Fibroblast of skin of left quadriceps (primary cell): ENCODE measurements at regions not wholly inside any gene's neighbourhood (a gene's known extent, or its start where the extent isn't known, plus 50 kb on each side); places are given as distances from the start of the nearest gene placed in this dataset.
"Not testable (repeated sequence)": the region's sequence is repeated elsewhere in the genome, so short reads cannot be mapped to it uniquely, and the experiment has no call there.

Experiments
- DNase-seq, 2 experiments: peaks; one replicate each; pipeline ENCODE4 v3.0.0-alpha.2; 2013; ENCODE audit warnings: low read depth in 2 of 2

DNA sequence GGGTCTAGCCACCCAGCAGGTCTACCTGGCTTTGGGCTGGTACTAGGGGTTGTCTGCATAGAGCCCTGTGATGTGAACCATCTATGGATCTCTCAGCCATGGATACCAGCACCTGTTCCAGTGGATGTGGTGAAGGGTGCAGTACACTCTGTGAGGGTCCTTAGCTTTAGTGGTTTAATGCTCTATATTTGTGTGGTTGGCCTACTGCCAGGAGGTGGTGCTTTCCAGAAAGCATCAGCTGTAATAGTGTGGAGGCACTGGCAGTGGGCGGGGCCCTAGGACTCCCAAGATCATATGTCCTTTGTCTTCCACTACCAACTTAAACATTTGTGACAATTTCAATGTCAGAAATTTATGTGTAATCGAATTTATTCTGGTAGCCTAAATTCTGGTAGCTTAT lies 1065.1 kb downstream of the RPIA start:
- not testable (repeated sequence) for DNase-seq

DNA sequence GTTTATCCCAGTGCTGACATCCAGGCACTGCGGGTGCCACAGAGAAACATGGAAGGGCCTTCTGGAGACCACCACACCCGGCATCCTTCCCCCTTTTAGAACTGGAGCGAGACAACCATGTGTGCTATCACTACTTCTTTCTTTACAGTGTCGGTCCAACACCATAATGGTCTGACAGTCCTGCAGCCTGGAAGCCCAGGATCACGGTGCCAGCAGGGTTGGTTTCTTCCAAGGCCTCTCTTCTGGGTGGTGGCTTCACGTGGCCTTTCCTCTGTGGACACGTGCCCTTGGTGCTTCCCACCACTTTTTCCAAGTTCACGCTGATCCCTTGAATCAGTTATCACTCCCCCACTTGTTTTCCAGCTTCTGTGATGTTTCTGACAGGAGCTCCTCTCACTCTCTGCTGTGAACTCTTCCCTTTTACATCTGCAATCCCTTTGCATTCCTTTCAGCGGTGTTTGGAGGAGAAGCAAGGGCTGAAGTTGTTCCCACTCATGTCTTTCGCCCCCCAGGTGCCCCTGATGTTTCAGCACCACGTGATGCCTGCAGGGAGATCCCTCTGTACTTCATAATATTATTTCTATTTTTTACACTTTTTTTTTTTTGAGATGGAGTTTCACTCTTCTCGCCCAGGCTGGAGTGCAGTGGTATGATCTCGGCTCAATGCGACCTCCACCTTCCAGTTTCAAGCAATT lies 1067.0 kb downstream of the RPIA start:
- DNase-seq = not testable (repeated sequence)

- DNase-seq = not testable (repeated sequence)
These were observed 1069.3 kb downstream of the RPIA start for GRCh38 chr2:89760762-89761161.

DNA sequence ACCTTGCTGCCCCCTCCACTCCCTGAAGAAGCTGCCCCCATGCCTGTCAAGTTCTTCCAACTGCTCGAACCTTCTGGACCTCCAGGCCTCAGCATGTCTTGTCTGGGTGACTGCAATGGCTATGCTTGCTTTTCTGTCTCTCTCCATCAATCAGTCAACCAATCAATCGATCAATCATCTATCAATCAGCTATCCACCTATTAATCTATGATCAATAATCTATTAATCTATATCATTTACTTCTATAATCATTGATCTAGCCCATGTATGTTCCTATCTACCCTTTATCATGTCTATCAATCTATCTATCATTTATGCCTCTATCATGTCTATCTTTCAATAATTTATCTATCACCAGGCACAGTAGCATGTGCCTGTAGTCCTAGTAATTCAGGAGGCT lies 1069.7 kb downstream of the RPIA start:
- DNase-seq = not testable (repeated sequence)

DNA sequence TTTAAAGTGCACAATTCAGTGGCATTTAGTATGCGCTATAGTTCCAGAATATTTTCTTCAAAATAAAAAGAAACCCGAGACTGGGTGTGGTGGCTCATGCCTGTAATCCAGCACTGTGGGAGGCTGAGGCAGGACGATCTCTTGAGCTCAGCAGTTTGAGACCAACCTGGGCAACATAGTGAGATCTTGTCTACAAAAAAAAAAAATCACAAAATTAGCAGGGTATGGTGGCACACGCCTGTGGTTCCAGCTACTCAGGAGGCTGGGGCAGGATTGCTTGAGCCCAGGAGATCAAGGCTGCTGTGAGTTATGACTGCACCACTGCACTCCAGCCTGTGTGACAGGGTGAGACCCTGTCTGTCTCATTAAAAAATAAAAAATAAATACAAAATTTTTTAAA lies 1070.4 kb downstream of the RPIA start:
- not testable (repeated sequence) for DNase-seq

GRCh38 chr2:89762461-89763253 lies 1071.2 kb downstream of the RPIA start:
- DNase-seq = not testable (repeated sequence)

- DNase-seq = no peak
These were observed 1071.7 kb downstream of the RPIA start for GRCh38 chr2:89763254-89763580.

GRCh38 chr2:89763581-89764485 lies 1072.4 kb downstream of the RPIA start:
- DNase-seq = no peak

DNA sequence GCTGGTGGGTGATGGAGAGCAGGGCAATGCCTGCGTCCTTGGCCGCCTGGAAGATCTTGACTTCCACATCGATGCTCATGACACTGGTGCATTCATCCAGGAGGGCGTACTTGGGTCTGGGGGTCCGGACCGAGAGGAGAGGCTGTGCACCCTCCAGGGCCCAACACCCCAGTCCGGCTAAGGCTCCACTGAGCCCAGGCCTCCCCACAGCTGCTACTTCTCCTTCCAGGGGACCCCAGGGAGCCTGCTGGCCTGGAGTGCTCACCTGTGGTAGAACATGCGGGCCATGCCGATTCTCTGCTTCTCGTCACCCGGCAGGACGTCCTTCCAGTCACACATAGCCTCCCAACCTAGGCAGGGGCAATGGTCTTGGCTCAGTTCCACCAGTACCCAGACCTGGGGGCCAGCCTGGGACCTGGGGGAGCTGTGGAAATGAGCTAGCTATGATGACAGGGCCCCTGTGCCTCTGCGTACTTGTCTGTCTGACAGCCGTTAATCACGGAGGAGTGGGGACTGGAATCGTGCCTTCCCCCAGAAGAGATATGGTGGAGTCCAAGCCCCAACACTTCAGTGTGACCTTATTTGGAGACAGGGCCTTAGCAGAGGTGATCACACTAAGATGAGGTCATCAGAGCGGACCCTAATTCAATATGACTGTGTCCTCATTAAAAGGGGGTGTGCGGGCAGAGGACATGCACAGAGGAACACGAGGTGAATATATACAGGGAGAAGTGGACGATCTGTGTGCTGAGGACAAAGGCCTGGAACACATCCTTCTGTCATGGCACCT lies 1073.3 kb downstream of the RPIA start:
- not testable (repeated sequence) for DNase-seq

DNA sequence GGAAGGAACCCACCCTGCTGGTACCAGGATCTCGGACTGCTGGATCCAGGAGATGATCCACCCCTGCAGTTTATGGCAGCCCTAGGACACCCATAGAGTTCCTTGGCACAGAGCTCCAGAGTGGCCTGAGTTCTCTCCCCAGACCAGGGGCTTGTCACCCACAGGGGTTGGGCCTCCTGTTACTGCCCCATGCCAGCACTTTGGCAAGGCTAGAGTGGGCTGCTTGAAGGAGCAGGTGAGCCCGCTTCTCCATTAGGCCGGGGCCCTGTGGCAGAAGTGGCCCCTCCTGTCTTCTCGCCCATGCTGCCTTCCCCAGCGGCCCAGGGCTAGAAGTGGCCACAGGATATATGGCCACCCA lies 1073.9 kb downstream of the RPIA start:
- not testable (repeated sequence) for DNase-seq

DNA sequence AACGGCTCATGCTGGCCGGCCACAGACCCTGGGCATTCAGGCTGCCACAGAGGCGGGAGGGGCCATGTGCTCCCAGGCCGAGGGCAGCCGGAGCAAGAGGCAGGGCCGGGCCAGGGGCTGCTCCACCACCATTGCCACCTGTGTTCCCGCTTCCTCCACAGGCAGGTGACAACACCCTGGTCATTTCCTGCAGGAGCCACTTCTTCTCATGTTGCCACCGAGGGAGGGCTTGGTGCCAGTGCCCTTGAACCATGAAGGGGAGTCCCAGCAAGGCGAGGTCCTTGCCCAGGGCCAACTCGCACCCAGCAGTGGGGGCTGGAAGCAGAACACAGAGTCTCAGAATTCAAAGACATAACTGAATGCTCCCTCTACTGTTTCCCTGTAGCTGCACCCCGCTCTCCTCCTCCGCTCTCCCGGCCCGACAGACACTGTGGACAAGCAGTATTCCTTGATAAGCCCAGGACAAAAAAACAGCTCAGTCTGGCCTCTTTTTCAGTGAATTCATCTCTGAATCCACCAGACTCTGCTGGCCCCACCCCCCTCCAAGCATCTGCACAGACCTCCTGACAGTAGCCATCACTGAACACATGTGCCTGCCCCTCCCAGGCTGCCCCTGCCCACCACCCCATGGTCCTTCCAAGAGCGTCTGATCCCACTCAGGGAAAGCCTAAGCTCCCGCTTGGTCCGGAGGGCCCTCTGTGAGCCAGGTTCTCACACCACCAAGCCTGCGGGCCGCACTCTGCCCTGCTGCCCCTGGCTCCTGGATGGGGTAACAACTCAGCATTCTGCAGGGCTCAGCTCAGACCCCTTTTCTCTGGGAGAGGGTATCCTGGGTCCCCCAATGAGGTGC lies 1074.9 kb downstream of the RPIA start:
- DNase-seq = not testable (repeated sequence)

GRCh38 chr2:89767058-89767457 lies 1075.6 kb downstream of the RPIA start:
- not testable (repeated sequence) for DNase-seq

GRCh38 chr2:89767572-89768435 lies 1076.3 kb downstream of the RPIA start:
- no peak for DNase-seq

DNA sequence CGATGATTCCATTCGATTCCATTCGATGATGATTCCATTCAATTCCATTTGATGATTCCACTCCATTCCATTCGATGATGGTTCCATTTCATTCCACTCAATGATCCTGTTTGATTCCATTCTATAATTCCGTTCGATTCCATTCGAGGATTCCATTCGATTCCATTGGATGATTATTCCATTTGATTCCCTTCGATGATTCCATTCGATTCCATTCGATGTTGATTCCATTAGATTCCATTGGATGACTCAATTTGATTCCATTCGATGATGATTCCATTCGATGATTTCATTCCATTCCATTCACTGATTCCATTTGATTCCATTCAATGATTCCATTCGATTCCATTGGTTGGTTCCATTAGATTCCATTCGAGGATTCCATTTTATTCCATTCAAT lies 1084.4 kb downstream of the RPIA start:
- no peak for DNase-seq

DNA sequence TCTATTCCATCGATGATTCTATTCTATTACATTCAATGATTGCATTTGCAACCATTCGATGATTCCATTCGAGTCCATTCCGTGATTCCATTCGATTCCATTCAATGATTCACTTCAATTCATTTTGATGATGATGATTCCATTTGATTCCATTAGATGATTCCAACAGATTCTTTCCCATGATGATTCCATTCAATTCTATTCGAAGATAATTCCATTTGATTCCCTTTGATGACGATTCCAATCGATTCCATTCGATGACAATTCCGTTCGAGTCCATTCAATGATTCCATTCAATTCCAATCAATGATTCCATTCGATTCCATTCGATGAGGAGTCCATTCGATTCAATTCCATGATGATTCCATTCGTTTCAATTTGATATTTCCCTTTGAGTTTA lies 1088.8 kb downstream of the RPIA start:
- DNase-seq = no peak

GRCh38 chr2:89781962-89782361 lies 1090.5 kb downstream of the RPIA start:
- no peak for DNase-seq

- DNase-seq = no peak
These were observed 1093.5 kb downstream of the RPIA start for GRCh38 chr2:89784960-89785359.

GRCh38 chr2:89785528-89785927 lies 1094.1 kb downstream of the RPIA start:
- DNase-seq = not testable (repeated sequence)

DNA sequence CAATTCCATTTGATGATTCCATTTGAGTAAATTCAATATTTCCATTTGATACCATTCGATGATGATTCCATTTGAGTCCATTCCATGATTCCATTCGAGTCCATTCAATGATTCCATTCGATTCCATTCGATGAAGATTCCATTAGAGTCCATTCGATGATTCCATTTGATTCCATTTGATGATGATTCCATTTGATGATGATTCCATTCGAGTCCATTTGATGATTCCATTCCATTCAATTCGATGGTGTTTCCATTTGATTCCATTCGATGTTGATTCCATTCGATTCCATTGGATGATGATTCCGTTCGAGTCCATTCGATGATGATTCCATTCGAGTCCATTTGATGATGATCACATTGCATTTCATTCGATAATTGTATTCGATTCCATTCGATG lies 1095.2 kb downstream of the RPIA start:
- DNase-seq = not testable (repeated sequence)

DNA sequence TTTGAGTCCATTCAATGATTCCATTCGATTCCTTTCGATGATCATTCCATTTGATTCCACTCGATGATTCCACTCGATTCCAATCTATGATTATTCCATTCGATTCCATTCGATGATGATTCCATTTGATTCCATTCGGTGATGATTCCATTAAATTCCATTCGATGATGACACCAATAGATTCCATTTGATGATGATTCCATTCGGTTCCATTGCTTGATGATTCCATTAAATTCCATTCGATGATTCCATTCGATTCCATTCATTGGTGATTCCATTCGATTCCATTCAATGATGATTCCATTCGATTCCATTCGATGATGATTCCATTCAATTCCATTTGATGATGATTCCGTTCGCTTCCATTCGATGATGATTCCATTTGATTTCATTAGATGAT lies 1104.1 kb downstream of the RPIA start:
- not testable (repeated sequence) for DNase-seq
